Activated CD4-positive, alpha-beta T cell treated with anti-CD3 and anti-CD28 coated beads, Interleukin-2, amount 50 U/mL, for 24 hours (primary cell): ENCODE measurements at regions not wholly inside any gene's neighbourhood (a gene's known extent, or its start where the extent isn't known, plus 50 kb on each side); places are given as distances from the start of the nearest gene placed in this dataset.
"Not testable (repeated sequence)": the region's sequence is repeated elsewhere in the genome, so short reads cannot be mapped to it uniquely, and the experiment has no call there.

Source experiments
- DNase-seq, 2 donors: peaks; one replicate each; pipeline ENCODE4 v3.0.0-alpha.2; 2020; ENCODE audit warnings: low read depth in 1 of 2, low spot score in 1 of 2

- DNase-seq = no peak
Measured at GRCh38 chr22:27045103-27045947, 387.9 kb downstream of the MIAT start.

GRCh38 chr22:27046086-27046485 lies 388.7 kb downstream of the MIAT start:
- no peak for DNase-seq

GRCh38 chr22:27046603-27047002 lies 389.2 kb downstream of the MIAT start:
- DNase-seq = no peak

- no peak for DNase-seq
Measured at GRCh38 chr22:27050771-27051170, 393.4 kb downstream of the MIAT start.

- DNase-seq = no peak
Measured at GRCh38 chr22:27051407-27051806, 394.0 kb downstream of the MIAT start.

GRCh38 chr22:27057717-27058116 lies 400.3 kb downstream of the MIAT start:
- no peak for DNase-seq

GRCh38 chr22:27060190-27060589 lies 402.8 kb downstream of the MIAT start:
- DNase-seq = no peak

- DNase-seq = no peak
Measured at GRCh38 chr22:27062910-27063309, 405.5 kb downstream of the MIAT start.

GRCh38 chr22:27063406-27063805 lies 406.0 kb downstream of the MIAT start:
- no peak for DNase-seq

- no peak for DNase-seq
Measured at GRCh38 chr22:27063841-27064240, 406.5 kb downstream of the MIAT start.

- DNase-seq = no peak
Measured at GRCh38 chr22:27064386-27064785, 407.0 kb downstream of the MIAT start.

GRCh38 chr22:27065279-27065678 lies 407.9 kb downstream of the MIAT start:
- DNase-seq = no peak

- DNase-seq = no peak
Measured at GRCh38 chr22:27066856-27067255, 409.5 kb downstream of the MIAT start.

- DNase-seq = no peak
Measured at GRCh38 chr22:27068121-27068520, 410.7 kb downstream of the MIAT start.

- DNase-seq = no peak
Measured at GRCh38 chr22:27070594-27070993, 413.2 kb downstream of the MIAT start.

GRCh38 chr22:27073601-27074425 lies 416.4 kb downstream of the MIAT start:
- no peak for DNase-seq

GRCh38 chr22:27075028-27075678 lies 417.8 kb downstream of the MIAT start:
- DNase-seq = no peak

GRCh38 chr22:27075891-27076290 lies 418.5 kb downstream of the MIAT start:
- no peak for DNase-seq

- DNase-seq = not testable (repeated sequence)
Measured at GRCh38 chr22:27078064-27078463, 420.7 kb downstream of the MIAT start.

GRCh38 chr22:27080036-27080578 lies 422.7 kb downstream of the MIAT start:
- DNase-seq = no peak

GRCh38 chr22:27080863-27081262 lies 423.5 kb downstream of the MIAT start:
- no peak for DNase-seq
